BE2C (cell line): ENCODE measurements at regions not wholly inside any gene's neighbourhood (a gene's known extent, or its start where the extent isn't known, plus 50 kb on each side); places are given as distances from the start of the nearest gene placed in this dataset.

Experiments used
- DNase-seq: peaks from one replicate; pipeline ENCODE4 v3.0.0-alpha.2; 2020
- H3K27me3 ChIP-seq: fragments of 250-450 bp; sonication (Bioruptor Pico); 2 replicates; pipeline ENCODE4 v1.5.1; 2020; ENCODE audit warnings: mild to moderate bottlenecking
- H3K36me3 ChIP-seq: fragments of 250-450 bp; sonication (Bioruptor Pico); 2 replicates; pipeline ENCODE4 v1.5.1; 2020; ENCODE audit warnings: mild to moderate bottlenecking
- H3K4me1 ChIP-seq: fragments of 250-450 bp; sonication (Bioruptor Pico); 2 replicates; pipeline ENCODE4 v1.5.1; 2020
- H3K4me3 ChIP-seq: 2 replicates; pipeline ENCODE4 v1.5.1; 2011; ENCODE audit warnings: low read depth, low read length
- H3K9me3 ChIP-seq: fragments of 250-450 bp; sonication (Bioruptor Pico); 2 replicates; pipeline ENCODE4 v1.5.1; 2020
- TF ChIP-seq, protein P1 (sequence below): IDR thresholded peaks from 2 replicates; pipeline ENCODE4 v1.5.1; 2012; ENCODE audit warnings: mild to moderate bottlenecking, low read depth, low read length

DNA sequence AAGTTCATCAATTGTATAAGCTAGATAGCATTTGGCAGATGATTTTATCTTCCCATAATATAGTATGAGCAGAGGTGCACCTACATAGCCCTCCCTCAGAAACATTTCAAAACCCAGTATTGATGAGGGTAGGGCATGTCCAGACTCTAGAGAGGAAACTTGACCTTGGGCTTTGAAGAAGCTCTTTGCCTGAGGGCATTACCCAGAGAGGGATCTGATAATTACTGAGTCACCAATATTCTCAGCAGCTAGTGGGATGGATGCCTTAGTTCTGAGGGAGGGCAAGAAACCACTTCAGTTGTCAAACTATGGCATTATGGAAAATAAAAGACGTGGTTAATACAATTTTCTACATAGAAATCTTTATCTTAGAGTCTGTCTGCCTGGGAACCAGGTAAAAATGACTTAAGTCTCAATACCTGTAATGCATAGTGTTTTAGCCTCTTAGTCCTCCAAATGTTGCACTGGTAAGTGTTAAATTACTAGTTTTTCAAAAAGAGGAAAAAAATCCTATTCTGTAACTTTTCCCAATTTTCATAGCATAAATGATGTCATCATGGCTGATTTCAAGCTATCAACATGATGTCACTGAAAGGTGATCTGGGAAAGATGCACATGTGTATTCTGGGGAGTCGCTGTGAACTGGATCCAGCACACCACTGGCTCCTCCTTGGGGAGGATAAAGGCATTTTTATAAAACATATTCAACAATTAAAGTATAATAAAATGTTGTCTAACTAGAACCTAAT lies 809.0 kb downstream of the KCTD16 start:
- Histone ChIP-seq H3K36me3 (no peaks in the 10 kb centered on the region), H3K4me3 (no peak overlapping the region), H3K27me3 (no peaks in the 10 kb centered on the region), H3K4me1 (no peaks in the 10 kb centered on the region), H3K9me3 (no peaks in the 10 kb centered on the region)
- TF ChIP-seq, protein P1, sequence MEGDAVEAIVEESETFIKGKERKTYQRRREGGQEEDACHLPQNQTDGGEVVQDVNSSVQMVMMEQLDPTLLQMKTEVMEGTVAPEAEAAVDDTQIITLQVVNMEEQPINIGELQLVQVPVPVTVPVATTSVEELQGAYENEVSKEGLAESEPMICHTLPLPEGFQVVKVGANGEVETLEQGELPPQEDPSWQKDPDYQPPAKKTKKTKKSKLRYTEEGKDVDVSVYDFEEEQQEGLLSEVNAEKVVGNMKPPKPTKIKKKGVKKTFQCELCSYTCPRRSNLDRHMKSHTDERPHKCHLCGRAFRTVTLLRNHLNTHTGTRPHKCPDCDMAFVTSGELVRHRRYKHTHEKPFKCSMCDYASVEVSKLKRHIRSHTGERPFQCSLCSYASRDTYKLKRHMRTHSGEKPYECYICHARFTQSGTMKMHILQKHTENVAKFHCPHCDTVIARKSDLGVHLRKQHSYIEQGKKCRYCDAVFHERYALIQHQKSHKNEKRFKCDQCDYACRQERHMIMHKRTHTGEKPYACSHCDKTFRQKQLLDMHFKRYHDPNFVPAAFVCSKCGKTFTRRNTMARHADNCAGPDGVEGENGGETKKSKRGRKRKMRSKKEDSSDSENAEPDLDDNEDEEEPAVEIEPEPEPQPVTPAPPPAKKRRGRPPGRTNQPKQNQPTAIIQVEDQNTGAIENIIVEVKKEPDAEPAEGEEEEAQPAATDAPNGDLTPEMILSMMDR, result no peak
- DNase-seq, result no peak

DNA sequence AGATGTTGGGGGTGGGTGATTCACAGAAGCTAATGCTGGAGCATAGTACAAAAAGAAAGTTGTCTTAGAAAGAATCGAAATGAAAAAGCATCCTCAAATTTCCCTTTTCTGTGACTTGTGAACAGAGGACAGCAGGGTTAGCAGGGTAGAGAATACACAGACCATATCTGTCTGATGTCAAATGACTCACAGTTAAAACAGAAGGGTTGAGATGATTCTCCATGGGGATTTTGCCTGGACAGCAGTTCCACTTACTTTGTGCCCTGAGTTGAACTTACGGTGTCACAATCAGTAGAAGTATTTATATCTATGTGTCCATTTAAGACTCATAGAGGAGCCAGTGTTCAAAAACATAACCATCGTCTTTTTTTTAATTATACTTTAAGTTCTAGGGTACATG lies 801.6 kb downstream of the KCTD16 start:
- H3K27me3 ChIP-seq, result no peaks in the 10 kb centered on the region
- H3K4me1 ChIP-seq, result no peaks in the 10 kb centered on the region
- DNase-seq, result no peak
- no peaks in the 10 kb centered on the region for H3K9me3 ChIP-seq
- no peaks in the 10 kb centered on the region for H3K36me3 ChIP-seq
- TF ChIP-seq, protein P1, result no peak
- no peak overlapping the region for H3K4me3 ChIP-seq

DNA sequence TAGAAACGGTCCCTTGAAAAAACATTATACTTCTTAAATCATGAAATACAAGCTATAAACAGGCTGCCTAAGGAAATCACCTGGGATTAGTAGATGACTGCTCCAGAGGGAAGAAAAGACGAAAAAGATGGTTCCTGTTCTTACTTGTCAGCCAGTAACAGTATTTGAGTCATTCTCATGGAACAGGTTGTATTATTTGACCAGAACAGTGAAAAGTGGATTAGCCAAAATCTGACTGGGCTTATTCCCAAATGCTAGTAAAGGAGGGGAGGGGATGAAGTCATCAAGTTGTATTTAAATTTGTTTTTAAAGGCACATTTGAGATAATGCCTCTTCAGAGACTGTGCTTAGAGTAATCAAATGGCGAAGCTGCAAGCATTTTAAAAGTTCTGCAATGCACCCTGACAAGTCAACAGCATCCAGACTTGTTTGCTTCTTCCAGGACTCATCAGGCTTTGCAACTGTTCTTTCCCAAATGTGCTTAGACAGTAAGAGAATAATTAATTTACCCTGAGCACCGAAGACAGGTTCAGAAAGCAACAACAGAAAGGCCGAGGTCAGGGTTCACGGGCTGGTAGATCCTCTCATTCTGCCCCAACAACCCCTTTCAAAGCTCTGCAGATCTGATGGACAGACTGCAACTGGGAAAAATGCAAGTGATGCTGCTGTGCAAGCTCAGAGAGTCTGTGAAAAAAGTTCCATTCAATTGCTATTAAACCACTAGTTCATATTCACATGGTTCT lies 800.6 kb downstream of the KCTD16 start:
- Histone ChIP-seq H3K36me3 (no peaks in the 10 kb centered on the region), H3K9me3 (no peaks in the 10 kb centered on the region), H3K4me3 (no peak overlapping the region), H3K27me3 (no peaks in the 10 kb centered on the region), H3K4me1 (no peaks in the 10 kb centered on the region)
- DNase-seq, result no peak
- TF ChIP-seq, protein P1, result no peak

DNA sequence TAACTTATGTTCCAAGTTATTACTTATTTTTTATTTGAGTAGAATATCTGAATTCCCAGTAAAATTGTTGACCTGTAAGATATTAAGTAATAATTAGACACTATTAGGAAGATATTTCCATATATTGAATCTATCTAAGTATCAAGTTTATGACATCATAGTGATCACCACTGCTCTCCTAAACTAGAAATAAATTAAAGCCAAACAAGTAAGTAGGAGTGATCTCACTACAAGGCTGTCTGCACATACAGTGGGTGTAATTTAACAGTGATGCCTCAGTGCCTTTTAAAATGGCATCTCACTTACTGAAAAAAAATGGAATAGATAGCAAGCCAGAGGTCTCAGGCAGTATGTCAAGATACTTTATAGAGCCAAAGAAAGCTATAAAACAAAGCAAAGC lies 789.6 kb downstream of the KCTD16 start:
- DNase-seq, result no peak
- TF ChIP-seq, protein P1, result no peak
- Histone ChIP-seq H3K4me3 (no peak overlapping the region), H3K4me1 (no peaks in the 10 kb centered on the region), H3K27me3 (no peaks in the 10 kb centered on the region), H3K9me3 (peaks cover 3% of the 10 kb centered on the region; the same call in 1 of the 2 replicates), H3K36me3 (no peaks in the 10 kb centered on the region)

DNA sequence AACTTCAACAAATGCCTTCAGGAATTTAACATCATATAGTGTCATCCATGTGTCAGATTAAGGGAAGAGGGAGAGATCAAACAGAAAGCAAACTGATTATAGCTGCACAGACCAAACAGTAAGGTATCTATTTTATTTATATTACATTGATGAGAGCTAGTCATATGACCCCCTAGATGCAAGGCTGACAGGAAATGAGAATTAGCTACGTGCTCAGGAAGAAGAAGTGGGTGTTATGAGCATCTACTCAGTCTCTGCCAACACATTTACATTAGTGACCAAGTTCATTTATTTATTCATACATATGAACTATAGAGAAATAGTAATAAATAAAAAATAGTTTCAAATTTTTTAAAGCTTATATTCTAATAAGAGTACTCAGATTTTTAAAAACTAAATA lies 787.3 kb downstream of the KCTD16 start:
- H3K4me1 ChIP-seq, result no peaks in the 10 kb centered on the region
- no peak overlapping the region for H3K4me3 ChIP-seq
- no peaks in the 10 kb centered on the region for H3K36me3 ChIP-seq
- TF ChIP-seq, protein P1, result no peak
- no peaks in the 10 kb centered on the region for H3K9me3 ChIP-seq
- DNase-seq, result no peak
- H3K27me3 ChIP-seq, result no peaks in the 10 kb centered on the region

DNA sequence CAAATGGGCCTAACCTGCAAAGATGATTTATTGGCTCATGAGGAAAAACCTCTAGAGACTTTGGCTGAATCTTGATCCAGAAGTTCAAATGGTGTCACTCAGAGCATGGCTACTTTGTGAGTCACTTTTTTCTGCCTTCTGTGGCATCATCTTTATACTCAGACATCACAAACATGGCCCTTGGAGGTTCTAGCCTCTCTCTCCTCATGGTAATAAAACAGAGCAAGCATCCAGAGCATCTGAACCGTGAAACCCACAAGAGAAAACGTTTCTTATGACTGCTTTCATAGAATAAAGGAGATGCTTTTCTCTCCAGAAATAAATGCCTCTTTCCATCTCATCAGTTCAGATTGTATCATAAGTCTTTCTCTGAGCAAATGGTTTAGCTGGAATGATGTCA lies 780.3 kb downstream of the KCTD16 start:
- no peaks in the 10 kb centered on the region for H3K36me3 ChIP-seq

More for the DNA sequence above, 780.3 kb downstream of the KCTD16 start:
- no peak for DNase-seq
- TF ChIP-seq, protein P1, result no peak
- H3K4me1 ChIP-seq, result no peaks in the 10 kb centered on the region
- H3K4me3 ChIP-seq, result no peak overlapping the region
- no peaks in the 10 kb centered on the region for H3K27me3 ChIP-seq
- no peaks in the 10 kb centered on the region for H3K9me3 ChIP-seq
